Parathyroid adenoma (tissue), 2 donors: ENCODE measurements at regions not wholly inside any gene's neighbourhood (a gene's known extent, or its start where the extent isn't known, plus 50 kb on each side); places are given as distances from the start of the nearest gene placed in this dataset.

Experiments
- H2AFZ ChIP-seq: fragments of 300-600 bp; sonication (generic); one replicate; pipeline ENCODE4 v1.7.0; 2017; ENCODE audit warnings: antibody characterized with exemption, mild to moderate bottlenecking
- H3K27ac ChIP-seq: fragments of 300-600 bp; sonication (generic); one replicate; pipeline ENCODE4 v1.7.0; 2017
- H3K27me3 ChIP-seq: fragments of 300-600 bp; sonication (generic); one replicate; pipeline ENCODE4 v1.7.0; 2017; ENCODE audit warnings: low read length; ENCODE audit not compliant: control insufficient read depth, insufficient read depth
- H3K36me3 ChIP-seq: fragments of 300-600 bp; sonication (generic); one replicate; pipeline ENCODE4 v1.7.0; 2017; ENCODE audit warnings: low read length; ENCODE audit not compliant: control insufficient read depth, insufficient read depth
- H3K4me1 ChIP-seq: fragments of 300-600 bp; sonication (generic); one replicate; pipeline ENCODE4 v1.7.0; 2017; ENCODE audit warnings: control low read depth
- H3K4me2 ChIP-seq: fragments of 300-600 bp; sonication (generic); one replicate; pipeline ENCODE4 v1.7.0; 2017; ENCODE audit warnings: low read length
- H3K4me3 ChIP-seq: fragments of 300-600 bp; sonication (generic); one replicate; pipeline ENCODE4 v1.7.0; 2017; ENCODE audit warnings: low read depth, low read length
- H3K79me2 ChIP-seq: fragments of 300-600 bp; sonication (generic); one replicate; pipeline ENCODE4 v1.7.0; 2017; ENCODE audit warnings: control low read depth
- H3K9ac ChIP-seq: fragments of 300-600 bp; sonication (generic); one replicate; pipeline ENCODE4 v1.7.0; 2017; ENCODE audit warnings: mild to moderate bottlenecking
- H3K9me3 ChIP-seq: fragments of 300-600 bp; sonication (generic); one replicate; pipeline ENCODE4 v1.7.0; 2017; ENCODE audit warnings: low read length; ENCODE audit not compliant: control insufficient read depth
- CTCF ChIP-seq: fragments of 300-600 bp; sonication (generic); IDR thresholded peaks from one replicate; pipeline ENCODE4 v1.7.0; 2017; ENCODE audit warnings: antibody characterized with exemption, mild to moderate bottlenecking
- donor health status: primary hyperparathyroidism.

GRCh38 chr1:234675006-234675405 lies 65.0 kb upstream of the IRF2BP2 start:
- H3K36me3 ChIP-seq, result no peaks in the 10 kb centered on the region
- H3K79me2 ChIP-seq, result no peaks in the 10 kb centered on the region
- H3K4me1 ChIP-seq, result no peaks in the 10 kb centered on the region
- H3K27ac ChIP-seq, result no peak overlapping the region
- H3K9ac ChIP-seq, result no peak overlapping the region
- no peak overlapping the region for H3K4me3 ChIP-seq
- no peak overlapping the region for H2AFZ ChIP-seq
- no peaks in the 10 kb centered on the region for H3K9me3 ChIP-seq
- H3K27me3 ChIP-seq, result no peaks in the 10 kb centered on the region
- H3K4me2 ChIP-seq, result no peak overlapping the region
- no peak for TF ChIP-seq CTCF

- Histone ChIP-seq H3K27ac (no peak overlapping the region), H3K4me2 (no peak overlapping the region), H3K79me2 (no peaks in the 10 kb centered on the region), H3K27me3 (no peaks in the 10 kb centered on the region), H2AFZ (no peak overlapping the region), H3K9me3 (no peaks in the 10 kb centered on the region), H3K4me1 (no peaks in the 10 kb centered on the region), H3K36me3 (no peaks in the 10 kb centered on the region), H3K9ac (no peak overlapping the region), H3K4me3 (no peak overlapping the region)
- no peak for TF ChIP-seq CTCF
These were observed 64.3 kb upstream of the IRF2BP2 start for GRCh38 chr1:234674218-234674815.

GRCh38 chr1:234672349-234673135 lies 62.6 kb upstream of the IRF2BP2 start:
- Histone ChIP-seq H3K4me2 (no peak overlapping the region), H3K36me3 (no peaks in the 10 kb centered on the region), H3K27ac (no peak overlapping the region), H3K79me2 (no peaks in the 10 kb centered on the region), H3K9ac (no peak overlapping the region), H2AFZ (no peak overlapping the region), H3K4me1 (no peaks in the 10 kb centered on the region), H3K9me3 (no peaks in the 10 kb centered on the region), H3K27me3 (no peaks in the 10 kb centered on the region), H3K4me3 (no peak overlapping the region)
- no peak for TF ChIP-seq CTCF

GRCh38 chr1:234670967-234671626 lies 61.1 kb upstream of the IRF2BP2 start:
- Histone ChIP-seq H3K79me2 (no peaks in the 10 kb centered on the region), H3K4me1 (no peaks in the 10 kb centered on the region), H2AFZ (no peak overlapping the region), H3K27ac (no peak overlapping the region), H3K9me3 (no peaks in the 10 kb centered on the region), H3K4me2 (no peak overlapping the region), H3K27me3 (no peaks in the 10 kb centered on the region), H3K36me3 (no peaks in the 10 kb centered on the region), H3K9ac (no peak overlapping the region), H3K4me3 (no peak overlapping the region)
- TF ChIP-seq CTCF, result no peak
